Neuron (in vitro differentiated cells): ENCODE measurements at regions not wholly inside any gene's neighbourhood (a gene's known extent, or its start where the extent isn't known, plus 50 kb on each side); places are given as distances from the start of the nearest gene placed in this dataset.
"Not testable (repeated sequence)": the region's sequence is repeated elsewhere in the genome, so short reads cannot be mapped to it uniquely, and the experiment has no call there.

Source experiments
- H2AFZ ChIP-seq: one replicate; pipeline ENCODE4 v1.6.1; 2013; ENCODE audit warnings: low read depth, mild to moderate bottlenecking, inconsistent platforms, low read length, moderate library complexity
- H3K27me3 ChIP-seq: one replicate; pipeline ENCODE4 v1.6.1; 2013; ENCODE audit warnings: low read length; ENCODE audit not compliant: insufficient read depth
- H3K36me3 ChIP-seq: one replicate; pipeline ENCODE4 v1.6.1; 2013; ENCODE audit warnings: low read length; ENCODE audit not compliant: insufficient read depth
- H3K4me1 ChIP-seq: one replicate; pipeline ENCODE4 v1.6.1; 2013; ENCODE audit warnings: low read length; ENCODE audit not compliant: insufficient read depth
- H3K4me3 ChIP-seq: 2 replicates; pipeline ENCODE4 v1.5.1; 2013; ENCODE audit warnings: mild to moderate bottlenecking, low read length, moderate library complexity
- H3K9me3 ChIP-seq: one replicate; pipeline ENCODE4 v1.6.1; 2013; ENCODE audit warnings: low read length

- Histone ChIP-seq H3K36me3 (no peaks in the 10 kb centered on the region), H2AFZ (no peak overlapping the region), H3K27me3 (no peaks in the 10 kb centered on the region), H3K9me3 (no peaks in the 10 kb centered on the region), H3K4me3 (no peak overlapping the region), H3K4me1 (no peaks in the 10 kb centered on the region)
These were observed 334.7 kb downstream of the SOX9 start for GRCh38 chr17:72455562-72455961.

- Histone ChIP-seq H2AFZ (no peak overlapping the region), H3K36me3 (no peaks in the 10 kb centered on the region), H3K27me3 (no peaks in the 10 kb centered on the region)
These were observed 335.3 kb downstream of the SOX9 start for GRCh38 chr17:72456075-72456474.

DNA sequence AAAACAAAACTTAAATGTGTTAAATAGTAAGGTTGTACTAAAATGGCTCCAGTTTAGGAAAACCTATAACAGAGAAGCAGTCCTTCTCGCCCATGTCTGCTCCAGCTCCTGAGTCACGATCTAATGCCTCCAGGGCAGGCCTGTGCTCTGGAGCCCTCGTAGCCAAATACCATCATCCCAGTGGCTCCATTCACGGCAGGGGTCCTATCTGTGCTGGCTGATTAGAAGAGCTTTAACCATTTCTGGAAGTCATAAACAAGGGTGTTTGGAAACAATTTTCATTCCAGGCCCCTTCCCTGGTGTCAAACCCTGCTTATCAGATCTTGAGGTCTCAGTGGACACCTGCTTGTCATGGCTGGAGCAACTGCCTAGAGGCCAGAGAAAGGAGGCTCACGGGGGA, 336.9 kb downstream of the SOX9 start:
- Histone ChIP-seq H2AFZ (no peak overlapping the region), H3K27me3 (no peaks in the 10 kb centered on the region), H3K9me3 (no peaks in the 10 kb centered on the region), H3K36me3 (no peaks in the 10 kb centered on the region), H3K4me1 (no peaks in the 10 kb centered on the region), H3K4me3 (no peak overlapping the region)

More at GRCh38 chr17:72456075-72456474, 335.3 kb downstream of the SOX9 start:
- Histone ChIP-seq H3K9me3 (no peaks in the 10 kb centered on the region), H3K4me3 (no peak overlapping the region), H3K4me1 (no peaks in the 10 kb centered on the region)

DNA sequence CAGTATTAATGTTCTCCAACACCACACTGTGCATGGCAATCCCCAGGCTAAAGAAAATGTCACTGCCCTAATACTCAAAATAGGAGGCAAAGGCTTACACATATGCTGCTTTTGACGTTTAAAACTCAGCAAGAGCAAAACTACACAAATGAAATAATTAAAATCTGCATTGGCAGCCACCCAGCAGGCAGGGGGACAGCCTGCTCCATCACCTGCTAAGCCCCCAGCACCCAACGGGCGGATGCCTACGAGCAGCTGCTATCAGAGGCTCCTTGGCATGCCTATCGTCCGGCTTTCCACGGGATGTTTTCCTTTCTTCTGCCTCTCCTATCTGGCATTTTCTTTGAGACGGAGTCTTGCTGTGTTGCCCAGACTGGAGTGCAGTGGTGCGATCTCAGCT, 337.5 kb downstream of the SOX9 start:
- no peaks in the 10 kb centered on the region for H3K9me3 ChIP-seq
- H2AFZ ChIP-seq, result no peak overlapping the region
- no peaks in the 10 kb centered on the region for H3K4me1 ChIP-seq
- no peak overlapping the region for H3K4me3 ChIP-seq
- no peaks in the 10 kb centered on the region for H3K36me3 ChIP-seq
- H3K27me3 ChIP-seq, result no peaks in the 10 kb centered on the region

GRCh38 chr17:72460711-72461110, 339.9 kb downstream of the SOX9 start:
- H3K36me3 ChIP-seq, result no peaks in the 10 kb centered on the region

GRCh38 chr17:72461757-72462156, 340.9 kb downstream of the SOX9 start:
- H3K4me1 ChIP-seq, result peaks cover 9% of the 10 kb centered on the region
- no peaks in the 10 kb centered on the region for H3K36me3 ChIP-seq
- no peak overlapping the region for H3K4me3 ChIP-seq
- H3K9me3 ChIP-seq, result peaks cover 3% of the 10 kb centered on the region
- no peaks in the 10 kb centered on the region for H3K27me3 ChIP-seq
- H2AFZ ChIP-seq, result no peak overlapping the region

More at GRCh38 chr17:72460711-72461110, 339.9 kb downstream of the SOX9 start:
- Histone ChIP-seq H3K4me3 (no peak overlapping the region), H3K9me3 (peaks cover 3% of the 10 kb centered on the region), H3K27me3 (no peaks in the 10 kb centered on the region), H2AFZ (no peak overlapping the region), H3K4me1 (peaks cover 5% of the 10 kb centered on the region)

DNA sequence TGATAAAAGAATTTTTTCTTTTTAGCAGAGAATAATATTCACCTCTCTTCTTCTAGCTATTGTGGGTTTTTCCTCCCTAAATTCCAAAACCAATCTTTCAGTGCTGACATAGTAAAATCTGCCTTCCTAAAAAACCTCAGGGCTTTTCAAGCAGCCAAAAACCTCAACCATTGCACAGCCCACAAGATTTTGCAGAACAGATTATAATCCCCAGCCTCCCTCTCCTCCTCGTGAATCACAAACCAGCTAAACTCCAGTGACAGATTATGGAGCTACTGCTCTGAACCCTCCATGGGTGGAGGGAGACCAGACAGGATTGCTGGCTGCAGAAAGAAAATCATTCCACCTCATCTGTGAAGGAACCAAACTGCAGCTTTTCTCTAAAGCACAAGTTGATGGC, 341.6 kb downstream of the SOX9 start:
- Histone ChIP-seq H2AFZ (no peak overlapping the region), H3K9me3 (peaks cover 3% of the 10 kb centered on the region), H3K4me3 (no peak overlapping the region), H3K4me1 (peaks cover 9% of the 10 kb centered on the region), H3K27me3 (no peaks in the 10 kb centered on the region), H3K36me3 (no peaks in the 10 kb centered on the region)

DNA sequence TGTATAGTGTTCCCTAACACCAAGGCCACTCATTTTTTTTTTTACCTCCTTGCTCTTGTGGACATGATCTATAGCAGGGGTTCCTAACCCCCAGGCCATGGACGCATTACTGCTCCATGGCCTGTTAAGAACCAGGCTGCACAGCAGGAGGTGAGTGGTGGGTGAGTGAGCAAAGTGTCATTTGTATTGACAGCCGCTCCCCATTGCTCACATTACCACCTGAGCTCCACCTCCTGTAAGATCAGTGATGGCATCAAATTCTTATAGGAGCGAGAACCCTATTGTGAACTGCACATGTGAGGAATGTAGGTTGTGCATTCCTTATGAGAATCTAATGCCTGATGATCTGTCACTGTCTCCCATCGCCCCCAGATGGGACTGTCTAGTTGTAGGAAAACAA, 342.0 kb downstream of the SOX9 start:
- Histone ChIP-seq H3K27me3 (no peaks in the 10 kb centered on the region), H2AFZ (no peak overlapping the region), H3K4me1 (peaks cover 9% of the 10 kb centered on the region), H3K9me3 (peaks cover 3% of the 10 kb centered on the region), H3K36me3 (no peaks in the 10 kb centered on the region), H3K4me3 (no peak overlapping the region)

GRCh38 chr17:72463287-72464102, 342.7 kb downstream of the SOX9 start:
- Histone ChIP-seq H3K4me1 (peaks cover 9% of the 10 kb centered on the region), H3K4me3 (no peak overlapping the region), H3K27me3 (no peaks in the 10 kb centered on the region), H3K9me3 (peaks cover 3% of the 10 kb centered on the region), H2AFZ (no peak overlapping the region), H3K36me3 (no peaks in the 10 kb centered on the region)

DNA sequence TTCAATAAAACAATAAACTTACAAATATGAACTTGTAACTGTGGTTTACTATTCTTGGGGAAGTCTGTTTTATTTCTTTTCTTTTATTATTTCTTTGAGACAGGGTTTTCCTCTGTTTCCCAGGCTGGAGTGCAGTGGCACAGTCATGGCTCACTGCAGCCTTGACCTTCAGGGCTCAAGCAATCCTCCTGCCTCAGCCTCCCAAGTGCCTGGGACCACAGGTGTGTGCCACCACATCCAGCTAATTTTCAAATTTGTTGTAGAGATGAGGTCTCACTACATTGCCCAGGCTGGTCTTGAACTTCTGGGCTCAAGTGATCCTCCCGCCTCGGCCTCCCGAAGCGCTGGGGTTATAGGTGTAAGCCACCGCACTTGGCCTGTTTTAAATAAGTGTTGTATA, 343.4 kb downstream of the SOX9 start:
- H3K4me3 ChIP-seq, H3K27me3 ChIP-seq, H3K9me3 ChIP-seq, H3K36me3 ChIP-seq, H3K4me1 ChIP-seq, H2AFZ ChIP-seq: not testable (repeated sequence)

DNA sequence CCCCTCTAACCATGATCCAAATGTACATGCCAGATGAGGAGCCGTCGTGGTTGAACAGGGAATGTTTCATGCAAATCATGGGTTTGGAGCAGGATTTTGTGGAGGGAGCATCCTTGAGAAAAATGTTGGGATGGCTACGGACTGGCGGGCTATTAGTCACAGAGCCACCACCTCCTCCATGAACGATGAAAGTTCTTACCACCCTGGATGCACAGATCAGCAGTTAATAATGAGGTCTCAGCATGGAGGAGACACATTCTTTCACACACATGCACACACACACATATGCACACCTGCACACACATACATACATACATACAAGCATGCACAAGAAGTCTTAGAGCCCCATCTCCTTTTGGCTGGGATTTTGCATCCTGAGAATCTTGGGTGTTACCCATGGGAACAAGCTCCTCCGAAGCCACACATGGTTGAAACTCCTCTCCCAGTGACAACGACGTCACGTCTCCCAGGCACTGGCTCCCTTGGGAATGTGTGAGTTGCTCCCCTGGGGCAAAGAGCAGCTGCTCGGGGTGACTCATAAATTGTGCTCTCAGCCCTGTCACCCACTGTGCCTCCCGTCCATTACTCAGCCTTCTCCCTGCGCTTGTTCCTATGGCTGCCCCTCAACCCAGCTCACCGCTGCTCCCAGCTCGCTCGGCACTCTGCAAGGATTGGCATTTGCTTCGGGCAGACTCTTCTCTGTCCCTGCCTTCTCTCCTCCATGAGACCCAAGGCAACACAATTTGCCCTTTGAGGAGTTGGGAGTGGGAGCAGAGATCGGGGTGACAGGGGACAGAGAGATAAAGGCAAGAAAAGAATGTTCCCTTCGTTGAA, 344.6 kb downstream of the SOX9 start:
- Histone ChIP-seq H3K9me3 (peaks cover 3% of the 10 kb centered on the region), H2AFZ (no peak overlapping the region), H3K4me1 (peaks cover 9% of the 10 kb centered on the region), H3K36me3 (no peaks in the 10 kb centered on the region), H3K27me3 (no peaks in the 10 kb centered on the region), H3K4me3 (no peak overlapping the region)

DNA sequence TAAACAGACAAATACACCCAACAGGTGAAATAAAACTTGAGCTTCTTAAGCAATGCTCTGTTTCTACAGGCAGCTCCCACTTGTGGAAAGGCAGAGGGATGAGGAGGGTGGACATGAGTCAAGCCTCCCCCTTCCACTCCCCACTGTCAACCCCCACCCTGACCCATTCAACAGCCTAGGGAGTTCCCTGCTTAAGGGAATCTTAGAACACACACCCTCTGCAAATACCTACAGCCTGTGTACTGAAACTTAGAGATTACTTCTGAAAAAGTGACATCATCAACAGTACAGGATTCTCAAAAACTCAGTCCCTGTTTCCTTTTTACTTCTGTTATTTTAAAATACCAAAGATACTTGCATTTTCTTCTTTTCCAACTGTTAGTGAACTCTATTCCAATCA, 345.4 kb downstream of the SOX9 start:
- H3K36me3 ChIP-seq, result no peaks in the 10 kb centered on the region
- peaks cover 3% of the 10 kb centered on the region for H3K9me3 ChIP-seq
- peaks cover 9% of the 10 kb centered on the region for H3K4me1 ChIP-seq
- no peak overlapping the region for H3K4me3 ChIP-seq
- no peak overlapping the region for H2AFZ ChIP-seq
- H3K27me3 ChIP-seq, result no peaks in the 10 kb centered on the region

DNA sequence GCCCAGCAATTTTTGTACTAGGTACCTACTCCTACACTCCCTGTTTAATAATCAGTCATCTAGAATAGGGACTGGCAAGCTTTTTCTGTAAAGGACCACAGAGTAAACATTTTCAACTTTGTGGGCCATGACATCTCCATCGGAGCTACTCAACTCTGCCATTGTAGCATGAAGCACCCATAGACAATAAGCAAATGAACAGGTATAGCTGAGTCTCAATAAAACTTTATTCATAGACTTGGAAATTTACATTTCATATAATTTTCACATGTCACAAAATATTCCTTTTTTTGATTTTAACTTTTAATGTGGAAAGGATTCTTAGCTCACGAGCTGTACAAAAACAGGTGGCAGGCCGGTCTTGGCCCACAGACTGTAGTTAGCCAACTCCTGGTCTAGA, 345.8 kb downstream of the SOX9 start:
- no peaks in the 10 kb centered on the region for H3K36me3 ChIP-seq
- no peak overlapping the region for H2AFZ ChIP-seq
- H3K4me1 ChIP-seq, result peaks cover 9% of the 10 kb centered on the region
- H3K27me3 ChIP-seq, result no peaks in the 10 kb centered on the region
- peaks cover 3% of the 10 kb centered on the region for H3K9me3 ChIP-seq
- H3K4me3 ChIP-seq, result no peak overlapping the region
